Motor neuron (in vitro differentiated cells): ENCODE measurements at regions not wholly inside any gene's neighbourhood (a gene's known extent, or its start where the extent isn't known, plus 50 kb on each side); places are given as distances from the start of the nearest gene placed in this dataset.

Source experiments
- ATAC-seq, 8 experiments: fragments of 200-7000 bp; cut with Tn5 transposase; replicated peaks in 6 of 8; 2 replicates each; pipeline ENCODE4 v1.8.0; 2021; ENCODE audit warnings: mild to moderate bottlenecking in 8 of 8, moderate library complexity in 8 of 8
- H3K27ac ChIP-seq, 2 donors: fragments of 250-450 bp; sonication (Bioruptor Pico); 2 replicates each; pipeline ENCODE4 v1.9.0; 2021; ENCODE audit warnings: antibody characterized with exemption in 2 of 2, mild to moderate bottlenecking in 2 of 2, moderate library complexity in 1 of 2
- H3K4me1 ChIP-seq, 2 donors: fragments of 250-450 bp; sonication (Bioruptor Pico); replicated peaks in 1 of 2; 2 replicates each; pipeline ENCODE4 v1.6.1; 2021; ENCODE audit warnings: antibody characterized with exemption in 2 of 2, mild to moderate bottlenecking in 2 of 2, moderate library complexity in 1 of 2
- H3K4me3 ChIP-seq, 5 donors: fragments of 250-450 bp; sonication (Bioruptor Pico); 2 replicates each; pipeline ENCODE4 v1.9.0; 2021; ENCODE audit warnings: antibody characterized with exemption in 5 of 5, mild to moderate bottlenecking in 5 of 5, moderate library complexity in 4 of 5
- WGBS, 10 experiments: fragments of 450-650 bp; shearing (Covaris generic); methylation state at CpG; one replicate each; pipeline ENCODE4 v1.0.0; 2022; 5-methylcytosine and 5-hydroxymethylcytosine counted together
- in situ Hi-C, 9 experiments: fragments of 400-800 bp; cut with MboI; loops; one replicate each; pipeline ENCODE4 v1.15.0; 2021; ENCODE audit warnings: low sequenced_read_pairs in 9 of 9, low pct_unique_long_range_greater_than_20kb in 2 of 9; ENCODE audit not compliant: unreplicated experiment in 9 of 9

DNA sequence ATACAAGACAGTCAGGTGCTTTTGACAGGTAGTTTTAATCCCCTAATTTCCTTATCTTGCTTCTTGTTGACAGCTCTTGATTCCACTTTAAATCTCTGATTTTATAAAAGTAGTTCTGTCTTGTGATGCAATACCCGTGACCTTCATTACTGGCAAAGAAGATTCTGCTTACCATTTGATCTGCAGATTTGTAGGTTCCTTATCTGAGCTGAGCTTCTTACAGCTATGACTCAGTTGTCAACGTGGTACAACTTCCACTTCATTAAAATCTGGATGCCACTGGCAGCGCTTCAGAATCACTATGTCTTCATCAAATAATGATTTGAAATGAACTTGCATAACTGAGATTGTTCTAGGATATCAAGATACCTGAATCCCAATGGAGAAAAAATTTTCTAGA, 543.6 kb upstream of the B3GALT2 start:
- ATAC-seq: no peak
- Histone ChIP-seq H3K4me3 (no peak overlapping the region), H3K4me1 (peaks cover 0 to 6% of the 10 kb centered on the region in 2 donors), H3K27ac (no peak overlapping the region)
- in situ Hi-C loops: no loop called here
- 17 to 100% (median 77%) methylated on average over 1 to 3 of the region's 3 CpGs for WGBS, 10 experiments

GRCh38 chr1:193729429-193729828, 543.0 kb upstream of the B3GALT2 start:
- Histone ChIP-seq H3K27ac (no peak overlapping the region), H3K4me1 (peaks cover 0 to 6% of the 10 kb centered on the region in 2 donors), H3K4me3 (no peak overlapping the region)
- in situ Hi-C loops: no loop called here
- peak in 5 of 8 experiments; percentile 67 to 84 (median 80) for ATAC-seq
- 11 to 77% (median 60%) methylated on average over 1 to 2 of the region's 2 CpGs; no CpG with 5 or more reads in 1 of the 10 experiments for WGBS, 10 experiments

GRCh38 chr1:193727850-193728249, 541.4 kb upstream of the B3GALT2 start:
- H3K27ac ChIP-seq: no peak overlapping the region
- in situ Hi-C loops: no loop called here
- H3K4me3 ChIP-seq: no peak overlapping the region
- WGBS, 10 experiments: 0 to 25% (median 9%) methylated on average over 1 of the region's 1 CpG; no CpG with 5 or more reads in 1 of the 10 experiments
- ATAC-seq: no peak
- H3K4me1 ChIP-seq: peaks cover 0 to 6% of the 10 kb centered on the region in 2 donors

DNA sequence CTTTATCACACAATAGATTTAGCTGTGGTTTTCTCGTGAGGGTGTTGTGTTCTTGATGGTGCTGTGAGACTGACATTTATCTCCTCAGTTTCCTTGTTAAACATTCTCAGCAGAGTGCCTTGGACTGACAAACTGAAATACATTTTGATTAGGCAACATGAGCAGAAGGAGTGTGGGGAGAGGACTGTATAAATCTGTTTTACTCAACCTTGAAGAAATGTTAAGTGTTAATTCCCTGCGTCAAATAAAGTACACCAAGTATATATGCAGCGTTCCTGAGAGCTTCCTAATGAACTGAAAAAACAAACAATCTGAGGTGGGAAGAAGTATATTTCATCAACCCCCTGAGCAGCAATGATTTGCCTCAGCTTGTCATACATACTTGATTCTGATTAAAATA, 540.3 kb upstream of the B3GALT2 start:
- 0 to 100% (median 89%) methylated on average over 1 to 3 of the region's 3 CpGs for WGBS, 10 experiments
- no peak for ATAC-seq

DNA sequence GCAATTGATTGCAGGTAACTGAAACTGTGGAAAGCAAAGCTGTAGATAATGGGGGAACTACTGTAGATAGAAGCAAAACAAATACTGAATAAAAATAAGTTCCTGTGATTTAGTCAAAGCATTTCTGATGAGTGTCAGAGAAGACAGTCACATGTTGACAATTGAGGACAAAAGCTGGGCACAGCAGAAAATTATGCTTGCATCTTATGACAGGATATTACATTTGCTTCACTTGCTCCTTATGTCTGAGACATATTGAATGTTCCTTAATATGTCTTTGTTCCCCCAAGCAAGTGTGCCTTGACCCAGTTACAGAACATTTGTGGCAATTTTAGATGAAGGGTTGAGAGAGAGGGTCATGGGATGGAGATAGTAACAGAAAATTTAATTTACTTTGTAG, 526.0 kb upstream of the B3GALT2 start:
- Histone ChIP-seq H3K4me3 (no peak overlapping the region), H3K4me1 (peaks cover 0 to 3% of the 10 kb centered on the region in 2 donors), H3K27ac (no peak overlapping the region)
- in situ Hi-C loops: no loop called here
- no peak for ATAC-seq

More for the DNA sequence above, 540.3 kb upstream of the B3GALT2 start:
- in situ Hi-C loops: no loop called here
- no peak overlapping the region for H3K27ac ChIP-seq
- H3K4me3 ChIP-seq: no peak overlapping the region
- H3K4me1 ChIP-seq: peaks cover 0 to 6% of the 10 kb centered on the region in 2 donors

GRCh38 chr1:193709607-193710006, 523.2 kb upstream of the B3GALT2 start:
- no peak overlapping the region for H3K4me3 ChIP-seq
- no peak for ATAC-seq
- H3K4me1 ChIP-seq: peaks cover 0 to 3% of the 10 kb centered on the region in 2 donors
- in situ Hi-C loops: no loop called here
- 20 to 100% (median 90%) methylated on average over 1 of the region's 1 CpG; no CpG with 5 or more reads in 3 of the 10 experiments for WGBS, 10 experiments
- no peak overlapping the region for H3K27ac ChIP-seq

- no peak overlapping the region for H3K4me3 ChIP-seq
- ATAC-seq: peak in 5 of 8 experiments; percentile 49 to 80 (median 59)
Measured at GRCh38 chr1:193707271-193708021, 521.0 kb upstream of the B3GALT2 start.

GRCh38 chr1:193706766-193707165, 520.4 kb upstream of the B3GALT2 start:
- peaks cover 0 to 3% of the 10 kb centered on the region in 2 donors for H3K4me1 ChIP-seq
- in situ Hi-C loops: no loop called here
- no peak for ATAC-seq
- no peak overlapping the region for H3K27ac ChIP-seq
- no peak overlapping the region for H3K4me3 ChIP-seq

More at GRCh38 chr1:193707271-193708021, 521.0 kb upstream of the B3GALT2 start:
- in situ Hi-C loops: no loop called here
- 20 to 100% (median 83%) methylated on average over 1 to 2 of the region's 2 CpGs; no CpG with 5 or more reads in 1 of the 10 experiments for WGBS, 10 experiments
- Histone ChIP-seq H3K27ac (no peak overlapping the region), H3K4me1 (peaks cover 0 to 3% of the 10 kb centered on the region in 2 donors)

DNA sequence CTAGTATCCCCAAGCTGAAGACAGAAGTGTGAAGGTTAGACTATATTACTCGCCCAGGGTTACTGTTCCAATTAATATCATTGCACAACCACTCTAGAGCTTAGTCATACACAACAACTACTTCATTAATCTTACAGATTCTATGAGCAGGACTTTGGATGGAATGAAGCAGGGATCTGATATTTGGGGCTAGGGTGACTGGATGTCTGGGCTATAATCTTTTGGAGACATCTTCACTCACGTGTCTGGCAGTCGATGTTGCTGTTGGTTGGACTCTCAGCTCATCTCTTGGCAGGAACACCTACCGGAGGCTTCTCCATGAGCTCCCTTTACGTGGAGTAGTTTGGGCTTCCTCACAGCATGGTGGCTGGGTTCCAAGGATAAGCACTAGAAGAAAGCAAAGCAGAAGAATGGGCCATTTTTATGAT, 519.2 kb upstream of the B3GALT2 start:
- H3K4me3 ChIP-seq: no peak overlapping the region
- H3K27ac ChIP-seq: no peak overlapping the region
- peaks cover 0 to 13% of the 10 kb centered on the region in 2 donors for H3K4me1 ChIP-seq
- WGBS, 10 experiments: 17 to 100% (median 93%) methylated on average over 1 to 5 of the region's 5 CpGs; no CpG with 5 or more reads in 3 of the 10 experiments
- no peak for ATAC-seq
- in situ Hi-C loops: no loop called here

- H3K4me3 ChIP-seq: no peak overlapping the region
- WGBS, 10 experiments: 20 to 100% (median 83%) methylated on average over 1 of the region's 1 CpG; no CpG with 5 or more reads in 1 of the 10 experiments
- in situ Hi-C loops: no loop called here
- ATAC-seq: no peak
- peaks cover 0 to 13% of the 10 kb centered on the region in 2 donors for H3K4me1 ChIP-seq
- H3K27ac ChIP-seq: no peak overlapping the region
Measured at GRCh38 chr1:193703655-193704054, 517.2 kb upstream of the B3GALT2 start.

DNA sequence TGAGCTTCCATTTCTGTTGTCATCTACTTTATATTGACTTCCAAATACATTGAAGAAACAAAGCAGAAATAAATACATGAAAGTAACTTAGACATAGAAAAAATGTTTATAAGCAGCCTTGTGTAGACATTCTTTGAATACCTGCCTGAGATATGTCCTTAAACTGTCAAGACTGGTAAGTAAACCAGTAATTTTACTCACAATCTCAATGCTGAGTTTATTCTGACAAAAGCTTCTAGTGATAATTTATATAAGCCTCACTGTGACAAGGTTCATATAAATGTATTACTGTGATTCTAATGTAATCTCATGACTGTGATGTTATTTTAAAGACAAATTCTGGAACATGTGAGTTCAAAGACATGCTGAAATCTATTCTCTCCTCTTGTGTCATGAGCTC, 516.7 kb upstream of the B3GALT2 start:
- H3K4me3 ChIP-seq: no peak overlapping the region
- in situ Hi-C loops: no loop called here

DNA sequence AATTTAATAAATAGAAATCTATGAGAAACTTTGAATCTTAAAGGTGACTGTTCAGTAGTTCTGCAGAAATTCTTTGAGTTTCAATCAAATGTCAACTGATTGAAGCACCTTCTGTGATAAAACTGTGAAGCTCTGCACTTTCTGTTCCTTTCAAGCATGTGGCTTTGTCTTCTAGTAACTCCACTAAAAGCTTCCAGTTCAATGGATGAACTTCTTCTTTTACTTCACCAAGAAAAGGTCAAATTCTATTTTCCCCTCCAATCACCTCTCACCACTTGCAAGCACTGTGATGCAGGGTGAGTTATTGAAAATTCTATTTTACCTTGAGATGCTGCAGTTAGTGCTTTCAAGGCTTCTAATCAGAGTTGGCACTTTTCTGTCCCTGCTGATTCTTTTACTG, 515.3 kb upstream of the B3GALT2 start:
- Histone ChIP-seq H3K4me3 (no peak overlapping the region), H3K4me1 (peaks cover 0 to 10% of the 10 kb centered on the region in 2 donors), H3K27ac (no peak overlapping the region)
- in situ Hi-C loops: no loop called here
- ATAC-seq: no peak

More for the DNA sequence above, 516.7 kb upstream of the B3GALT2 start:
- no peak overlapping the region for H3K27ac ChIP-seq
- peaks cover 0 to 13% of the 10 kb centered on the region in 2 donors for H3K4me1 ChIP-seq
- ATAC-seq: no peak

- Histone ChIP-seq H3K4me1 (peaks cover 0 to 10% of the 10 kb centered on the region in 2 donors), H3K27ac (no peak overlapping the region), H3K4me3 (no peak overlapping the region)
- WGBS, 10 experiments: 0 to 94% (median 80%) methylated on average over 2 to 3 of the region's 3 CpGs; no CpG with 5 or more reads in 3 of the 10 experiments
- in situ Hi-C loops: no loop called here
- ATAC-seq: peak in 7 of 8 experiments; percentile 38 to 86 (median 75)
Measured at GRCh38 chr1:193700710-193701355, 514.4 kb upstream of the B3GALT2 start.
